ENCODE measurements at regions not wholly inside any gene's neighbourhood (a gene's known extent, or its start where the extent isn't known, plus 50 kb on each side); places are given as distances from the start of the nearest gene placed in this dataset.

- TF ChIP-seq GRHL2 (CRISPR knock-in tag; IDR thresholded peaks at IDR 0.05; ENCODE audit: insufficient replicate concordance, severe bottlenecking) = no peak
- no peak for TF ChIP-seq E2F4 (CRISPR knock-in tag; IDR thresholded peaks at IDR 0.05; ENCODE audit: borderline replicate concordance, low read depth)
Measured at GRCh38 chr3:152172460-152172859, 96.3 kb upstream of the MBNL1 start (continued).

- Mint-ChIP-seq H3K27ac (no peak overlapping the region), H3K4me1 (no peaks in the 10 kb centered on the region), H3K9me3 (no peaks in the 10 kb centered on the region), H3K4me3 (no peak overlapping the region), H3K36me3 (no peaks in the 10 kb centered on the region), H3K27me3 (ENCODE audit: low read depth) (no peaks in the 10 kb centered on the region)
- ATAC-seq (no peak), DNase-seq (ENCODE audit: low spot score) (no peak)
- no peak for TF ChIP-seq EMX1 (CRISPR knock-in tag; IDR thresholded peaks at IDR 0.05)
- ChIA-PET POLR2A (no interaction called here), CTCF (no interaction called here)
Measured at GRCh38 chr3:152173627-152174026, 95.1 kb upstream of the MBNL1 start.

- ChIA-PET CTCF (no interaction called here), POLR2A (no interaction called here)
- no peak for ATAC-seq
- Mint-ChIP-seq H3K27me3 (ENCODE audit: low read depth) (no peaks in the 10 kb centered on the region), H3K4me1 (no peaks in the 10 kb centered on the region), H3K36me3 (no peaks in the 10 kb centered on the region), H3K4me3 (no peak overlapping the region), H3K27ac (no peak overlapping the region), H3K9me3 (no peaks in the 10 kb centered on the region)
- no peak for DNase-seq (ENCODE audit: low spot score)
- no peak for TF ChIP-seq ERG (CRISPR knock-in tag; IDR thresholded peaks at IDR 0.05)
- TF ChIP-seq ATF1 (CRISPR knock-in tag; IDR thresholded peaks at IDR 0.05) = no peak
- TF ChIP-seq IRF1 (CRISPR knock-in tag; IDR thresholded peaks at IDR 0.05) = no peak
- TF ChIP-seq USF1 (CRISPR knock-in tag; IDR thresholded peaks at IDR 0.05) = no peak
- no peak for TF ChIP-seq AR (CRISPR knock-in tag; IDR thresholded peaks at IDR 0.05)
- TF ChIP-seq CREM (CRISPR knock-in tag; IDR thresholded peaks at IDR 0.05) = no peak
- TF ChIP-seq ZNF219 (CRISPR knock-in tag; IDR thresholded peaks at IDR 0.05; ENCODE audit: borderline replicate concordance) = no peak
- TF ChIP-seq AFF4 (CRISPR knock-in tag; IDR thresholded peaks at IDR 0.05; ENCODE audit: borderline replicate concordance) = no peak
- TF ChIP-seq PRDM15 (CRISPR knock-in tag; IDR thresholded peaks at IDR 0.05) = no peak
- no peak for TF ChIP-seq SP1 (CRISPR knock-in tag; conservative IDR thresholded peaks at IDR 0.05)
- TF ChIP-seq ZNF416 (CRISPR knock-in tag; IDR thresholded peaks at IDR 0.05) = no peak
- no peak for TF ChIP-seq ZNF423 (CRISPR knock-in tag; IDR thresholded peaks at IDR 0.05)
- TF ChIP-seq GRHL2 (CRISPR knock-in tag; IDR thresholded peaks at IDR 0.05; ENCODE audit: insufficient replicate concordance, severe bottlenecking) = no peak
- no peak for TF ChIP-seq E2F1 (CRISPR knock-in tag; IDR thresholded peaks at IDR 0.05)
Measured at GRCh38 chr3:152174876-152175527, 93.7 kb upstream of the MBNL1 start.
